ENCODE measurements at regions not wholly inside any gene's neighbourhood (a gene's known extent, or its start where the extent isn't known, plus 50 kb on each side); places are given as distances from the start of the nearest gene placed in this dataset.
"Not testable (repeated sequence)": the region's sequence is repeated elsewhere in the genome, so short reads cannot be mapped to it uniquely, and the experiment has no call there.

DNA sequence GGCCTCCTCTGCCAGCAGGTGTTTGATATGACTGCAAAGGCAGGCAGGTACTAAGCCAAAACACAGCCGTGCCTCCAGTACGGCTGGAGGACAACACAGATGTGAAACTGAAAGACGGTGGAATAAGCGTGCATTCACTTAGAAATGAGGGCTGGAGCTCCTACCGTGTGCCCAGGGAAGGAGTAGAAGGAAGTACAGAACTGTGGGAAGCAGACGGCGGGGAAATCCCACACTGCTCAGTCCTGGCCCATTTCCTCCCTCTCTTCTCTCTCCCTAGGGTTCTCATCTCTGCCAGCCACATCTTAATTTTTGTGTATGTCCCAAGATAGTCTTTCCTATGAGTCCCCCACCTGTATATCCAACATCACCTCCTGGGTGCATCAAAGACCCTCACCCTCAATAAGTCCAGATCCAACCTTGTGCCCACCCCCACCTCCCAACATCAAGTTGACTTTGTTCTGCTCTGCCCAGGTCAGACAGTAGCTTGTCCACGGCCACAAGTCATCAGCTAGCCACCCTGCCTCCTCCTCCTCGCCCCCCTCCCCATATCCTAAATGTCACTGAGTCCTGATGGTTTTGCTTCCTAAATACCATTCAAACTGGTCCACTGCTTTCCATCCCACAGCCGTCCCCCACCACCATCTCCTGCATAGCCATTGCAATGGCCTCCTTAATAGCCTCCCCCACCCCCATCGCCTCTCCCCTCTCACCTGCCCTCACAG is 77.1 kb upstream of the RPL38 start:
- no peak for DNase-seq

- DNase-seq: no peak
These were observed 76.5 kb upstream of the RPL38 start for GRCh38 chr17:74126959-74127358.

DNA sequence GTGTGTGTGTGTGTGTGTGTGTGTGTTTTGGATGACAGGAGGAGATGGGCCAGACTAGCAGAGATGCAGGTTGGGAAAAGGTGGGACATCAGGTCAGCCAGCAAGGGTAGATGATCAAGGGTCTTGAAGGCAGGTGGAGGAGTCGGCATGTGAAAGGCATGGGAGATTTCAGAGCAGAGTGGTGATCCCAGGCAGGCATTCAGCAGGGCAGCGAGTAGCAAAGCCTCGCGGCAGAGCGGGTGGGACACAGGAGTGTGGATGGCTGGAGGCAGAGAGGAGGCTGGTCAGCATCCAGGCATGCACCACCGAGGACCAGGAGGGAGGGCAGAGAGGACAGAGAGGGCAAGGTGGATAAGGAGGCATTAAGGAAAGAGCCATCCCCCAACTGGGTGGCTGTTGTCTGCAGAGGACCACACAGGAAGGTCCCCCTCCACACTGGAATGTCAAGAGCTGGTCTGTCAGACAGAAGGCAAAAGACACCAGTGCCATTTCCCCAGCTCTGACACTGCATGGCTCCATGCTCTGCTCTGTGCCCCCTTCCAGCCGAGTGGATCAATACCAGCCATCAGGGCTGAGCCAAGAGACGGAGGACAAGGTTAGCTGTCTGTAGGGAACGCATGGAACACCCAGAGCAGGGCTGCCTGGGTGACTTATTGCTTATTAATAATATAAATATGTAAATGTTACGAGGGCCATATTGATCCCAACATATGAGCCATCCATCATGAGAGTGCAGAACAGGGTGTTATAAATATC is 74.8 kb upstream of the RPL38 start:
- DNase-seq: no peak

GRCh38 chr17:74129800-74130199 is 73.7 kb upstream of the RPL38 start:
- DNase-seq: not testable (repeated sequence)

GRCh38 chr17:74130276-74130675 is 73.2 kb upstream of the RPL38 start:
- DNase-seq: no peak

- DNase-seq: no peak
These were observed 72.6 kb upstream of the RPL38 start for GRCh38 chr17:74130841-74131240.

DNA sequence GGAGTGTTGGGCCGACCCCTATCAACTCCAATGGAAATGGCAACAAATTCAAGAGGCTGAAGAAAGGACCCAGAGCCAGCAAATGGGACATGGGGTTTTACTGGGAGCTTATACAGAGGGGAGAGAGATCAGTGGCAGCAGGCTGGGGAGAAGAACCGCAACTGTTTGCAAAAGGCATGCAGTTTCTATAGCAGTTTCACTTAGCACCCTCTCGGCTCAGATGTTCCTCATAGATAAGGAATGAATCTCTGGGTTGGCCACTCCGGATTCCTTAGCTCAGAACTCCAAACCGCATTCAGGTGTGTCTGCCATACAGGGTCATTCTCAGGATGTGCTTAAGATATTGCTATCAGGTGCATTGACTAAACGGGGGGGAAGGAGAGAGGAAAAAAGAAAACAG is 71.1 kb upstream of the RPL38 start:
- DNase-seq: no peak

DNA sequence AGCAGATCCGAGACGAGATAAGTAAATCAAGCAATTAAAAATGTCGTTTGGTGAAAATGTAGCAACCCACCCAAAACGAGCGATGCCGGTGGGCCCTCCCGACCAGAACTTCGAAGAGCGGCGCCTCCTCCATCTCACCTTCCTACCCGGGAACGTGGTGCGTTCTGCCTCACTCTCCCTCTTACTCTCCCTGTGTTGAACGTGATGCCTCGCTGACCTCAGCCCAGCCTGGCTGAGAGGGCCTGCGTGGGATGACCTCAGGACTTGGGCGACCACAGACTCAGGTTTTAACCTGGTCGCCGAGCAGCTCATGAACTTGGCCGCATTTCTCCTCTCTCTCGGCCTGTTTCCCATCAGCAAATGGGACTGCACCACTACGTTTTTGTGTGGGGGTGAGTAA is 69.7 kb upstream of the RPL38 start:
- no peak for DNase-seq

DNA sequence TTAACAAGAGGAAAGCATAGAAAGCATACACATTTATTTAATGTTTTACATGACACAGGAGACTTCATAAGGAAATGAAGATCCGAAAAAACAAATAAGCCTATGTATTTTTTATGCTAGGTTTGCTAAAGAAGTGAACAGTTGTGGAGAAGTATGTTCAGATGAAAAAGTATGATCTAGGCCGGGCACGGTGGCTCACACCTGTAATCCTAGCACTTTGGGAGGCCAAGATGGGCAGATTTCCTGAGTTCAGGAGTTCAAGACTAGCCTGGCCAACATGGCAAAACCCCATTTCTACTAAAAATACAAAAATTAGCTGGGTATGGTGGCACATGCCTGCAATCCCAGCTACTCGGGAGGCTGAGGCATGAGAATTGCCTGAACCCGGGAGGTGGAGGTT is 69.2 kb upstream of the RPL38 start:
- not testable (repeated sequence) for DNase-seq

GRCh38 chr17:74134991-74135390 is 68.5 kb upstream of the RPL38 start:
- no peak for DNase-seq

DNA sequence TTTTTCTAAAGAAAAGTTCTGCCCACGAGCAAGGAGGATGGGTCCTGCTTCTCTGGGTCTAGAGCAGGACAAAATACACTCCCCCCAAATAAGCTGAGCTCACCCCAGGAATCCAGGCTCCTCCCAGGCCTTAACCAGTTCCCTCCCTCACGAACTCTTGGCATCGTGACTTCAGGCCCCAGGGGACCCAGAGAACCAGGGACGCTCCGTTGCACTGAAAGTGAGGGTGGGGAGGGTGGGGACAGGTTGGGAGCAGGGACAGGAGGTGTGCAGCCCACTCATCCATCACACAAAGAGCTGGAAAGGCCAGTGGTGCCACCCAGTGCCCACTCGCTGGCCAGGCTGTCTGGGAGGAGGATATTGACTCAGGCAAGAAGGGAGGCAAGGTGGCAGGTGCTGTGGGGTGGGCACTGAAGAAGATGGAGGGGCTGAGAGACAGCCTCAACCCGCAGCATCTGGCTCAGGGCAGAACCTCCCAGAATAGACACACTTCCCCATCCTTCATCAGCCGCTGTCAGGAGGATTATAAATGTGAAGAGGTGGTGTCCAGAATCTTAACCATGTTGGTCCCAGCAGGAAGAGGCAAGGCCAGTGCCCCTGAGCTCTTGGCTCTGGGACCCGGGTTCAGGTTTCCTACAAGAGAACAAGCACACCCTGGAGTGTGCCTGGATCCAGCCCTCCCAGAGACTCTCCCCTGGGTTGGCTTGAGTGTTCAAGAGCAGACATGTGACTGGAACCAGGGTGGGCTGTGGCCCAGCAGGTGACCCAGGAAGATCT is 67.9 kb upstream of the RPL38 start:
- DNase-seq: no peak

GRCh38 chr17:74137416-74137815 is 66.1 kb upstream of the RPL38 start:
- DNase-seq: no peak

- DNase-seq: no peak
These were observed 64.4 kb upstream of the RPL38 start for GRCh38 chr17:74139120-74139519.

GRCh38 chr17:74140282-74140681 is 63.2 kb upstream of the RPL38 start:
- DNase-seq: no peak

DNA sequence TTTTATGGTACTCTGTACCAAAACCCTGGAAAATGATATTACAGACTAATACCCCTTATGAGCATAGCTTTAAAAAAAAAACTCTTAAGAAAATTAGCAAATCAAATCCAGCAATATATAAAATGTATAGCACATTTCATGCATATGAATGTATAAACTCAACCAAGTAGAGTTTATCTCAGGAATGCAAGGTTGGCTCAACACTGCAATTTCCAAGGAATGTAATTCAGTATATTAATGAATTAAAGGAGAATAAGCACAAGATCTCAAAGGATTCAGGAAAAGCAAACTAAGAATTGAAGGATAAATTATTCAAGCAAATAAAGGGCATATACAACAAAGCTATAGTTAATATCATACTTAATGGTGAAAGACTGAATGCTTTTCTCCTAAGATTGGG is 61.9 kb upstream of the RPL38 start:
- DNase-seq: no peak

DNA sequence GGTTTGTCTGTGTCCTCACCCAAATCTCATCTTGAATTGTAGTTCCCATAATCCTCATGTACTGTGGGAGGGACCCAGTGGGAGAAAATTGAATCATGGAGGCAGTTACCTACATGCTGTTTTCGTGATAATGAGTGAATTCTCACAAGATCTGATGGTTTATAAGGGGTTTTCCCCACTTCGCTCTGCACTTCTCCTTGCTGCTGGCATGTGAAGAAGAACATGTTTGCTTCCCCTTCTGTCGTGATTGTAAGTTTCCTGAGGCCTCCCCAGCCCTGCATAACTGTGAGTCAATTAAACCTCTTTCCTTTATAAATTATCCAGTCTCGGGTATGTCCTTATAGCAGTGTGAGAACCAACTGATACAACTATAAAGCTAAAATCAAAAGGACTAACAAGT is 60.2 kb upstream of the RPL38 start:
- DNase-seq: not testable (repeated sequence)

DNA sequence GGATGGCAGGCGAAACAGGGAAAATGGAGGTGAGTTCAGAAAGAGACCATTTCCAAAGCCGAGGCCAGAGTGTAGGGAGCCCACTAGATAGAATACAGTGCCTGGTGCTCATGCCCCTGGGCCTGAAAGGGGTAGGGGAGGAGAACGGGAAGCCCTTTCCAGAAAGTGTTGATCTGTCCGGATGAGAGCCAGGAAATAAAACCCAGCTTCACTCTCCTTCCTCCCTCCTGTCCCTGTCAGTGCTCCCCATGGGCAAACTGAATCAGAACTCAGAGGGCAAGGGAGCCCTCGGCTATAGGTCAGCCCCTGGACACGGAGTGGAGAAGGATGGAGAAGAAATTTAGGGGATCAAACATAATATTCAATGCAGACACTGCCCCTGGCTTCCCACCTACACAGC is 57.7 kb upstream of the RPL38 start:
- no peak for DNase-seq

DNA sequence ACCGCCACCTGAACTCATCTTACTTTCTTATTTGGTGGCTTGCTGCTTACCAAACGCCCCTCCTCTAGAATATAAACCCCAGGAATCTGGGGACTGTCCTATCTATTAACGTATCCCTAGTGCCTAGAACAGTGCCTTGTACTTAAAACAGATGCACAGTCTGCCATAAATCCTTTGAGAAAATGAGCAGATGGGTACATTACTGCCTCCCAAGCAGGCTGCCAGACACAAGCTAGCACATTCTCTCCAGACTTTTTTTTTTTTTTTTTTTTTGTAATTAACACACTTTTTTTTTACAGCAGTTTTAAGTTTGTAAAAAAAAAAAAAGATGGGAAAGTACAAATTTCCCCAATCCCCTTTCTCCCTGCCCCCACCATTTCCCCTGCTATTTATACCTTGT is 57.3 kb upstream of the RPL38 start:
- DNase-seq: no peak

GRCh38 chr17:74147056-74147835 is 56.2 kb upstream of the RPL38 start:
- DNase-seq: no peak

- no peak for DNase-seq
These were observed 55.5 kb upstream of the RPL38 start for GRCh38 chr17:74147966-74148365.

DNA sequence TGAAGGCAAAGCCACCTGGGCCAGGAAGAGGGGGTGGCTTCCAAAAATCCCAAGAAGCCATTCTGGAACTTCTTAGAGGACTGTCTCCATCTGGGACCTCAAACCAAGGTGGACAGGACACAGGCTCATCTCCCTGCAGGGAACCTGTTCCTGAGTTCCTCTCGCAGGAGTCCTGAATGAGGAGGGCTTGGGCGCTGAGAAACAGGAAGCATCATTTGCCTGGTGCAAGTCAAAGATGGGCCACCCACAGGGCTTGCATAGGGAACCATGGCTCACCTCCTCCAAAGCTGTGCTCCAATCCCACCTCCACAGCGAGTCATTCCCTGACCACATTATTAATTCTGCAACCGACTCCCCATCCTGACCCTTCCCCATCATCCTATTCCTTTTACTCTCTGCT is 55.0 kb upstream of the RPL38 start:
- no peak for DNase-seq

DNA sequence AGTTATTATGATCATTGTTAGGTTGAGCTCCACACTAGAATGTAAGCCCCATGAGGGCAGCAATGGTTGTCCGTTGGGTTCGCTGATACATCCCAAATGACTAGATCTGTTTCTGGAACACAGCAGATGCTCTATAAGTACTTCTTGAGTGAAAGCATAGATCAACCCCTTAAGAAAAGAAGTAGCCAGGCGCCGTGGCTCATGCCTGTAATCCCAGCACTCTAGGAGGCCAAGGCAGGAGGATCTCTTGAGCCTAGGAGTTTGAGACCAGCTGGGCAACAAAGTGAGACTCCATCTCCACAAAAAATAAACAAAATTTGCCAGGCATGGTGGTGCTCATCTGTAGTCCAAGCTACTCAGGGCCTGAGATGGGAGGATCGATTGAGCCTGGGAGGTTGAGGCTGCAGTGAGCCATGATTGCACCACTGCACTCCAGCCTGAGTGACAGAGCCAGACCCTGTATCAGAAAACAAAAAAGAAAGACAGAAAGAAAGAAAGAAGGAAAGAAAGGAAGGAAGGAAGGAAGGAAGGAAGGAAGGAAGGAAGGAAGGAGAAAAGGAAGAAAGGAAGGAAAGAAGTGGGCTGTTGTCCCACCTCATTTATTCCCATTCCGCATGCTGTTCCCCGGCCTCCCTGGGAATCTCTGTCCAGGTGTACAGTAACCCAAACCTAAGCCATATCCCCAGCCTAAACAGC is 54.4 kb upstream of the RPL38 start:
- no peak for DNase-seq
